ENCODE measurements at regions not wholly inside any gene's neighbourhood (a gene's known extent, or its start where the extent isn't known, plus 50 kb on each side); places are given as distances from the start of the nearest gene placed in this dataset.

DNA sequence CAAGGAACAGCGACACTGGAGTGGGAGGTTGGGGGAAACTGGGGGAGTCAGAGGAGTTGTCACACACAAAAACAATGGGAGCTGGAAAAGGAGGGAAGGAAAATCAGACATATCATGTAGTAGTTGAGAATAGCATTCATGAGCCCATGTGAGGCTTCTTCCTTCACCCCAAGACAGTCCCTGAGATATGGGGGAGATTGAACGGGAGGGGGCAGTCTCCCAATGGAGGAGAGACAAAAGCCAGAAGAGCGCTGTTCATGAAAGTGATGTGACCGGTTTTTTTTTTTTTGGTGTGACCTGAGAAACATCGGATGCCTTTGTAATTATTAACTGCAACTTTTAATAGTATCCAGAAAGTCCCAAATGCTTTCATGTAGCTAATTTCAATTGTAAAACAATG is 631.8 kb upstream of the KLF12 start:
- Histone ChIP-seq H3K36me3 (no peaks in the 10 kb centered on the region), H3K4me3 (no peak overlapping the region), H3K4me1 (ENCODE audit: insufficient read depth) (peaks cover 4% of the 10 kb centered on the region), H3K27ac (no peak overlapping the region), H3K9me3 (no peaks in the 10 kb centered on the region), H3K27me3 (no peaks in the 10 kb centered on the region)
- no peak for TF ChIP-seq POLR2A (IDR thresholded peaks at IDR 0.05)
- TF ChIP-seq EP300 (IDR thresholded peaks at IDR 0.05): no peak
- TF ChIP-seq, protein P1, sequence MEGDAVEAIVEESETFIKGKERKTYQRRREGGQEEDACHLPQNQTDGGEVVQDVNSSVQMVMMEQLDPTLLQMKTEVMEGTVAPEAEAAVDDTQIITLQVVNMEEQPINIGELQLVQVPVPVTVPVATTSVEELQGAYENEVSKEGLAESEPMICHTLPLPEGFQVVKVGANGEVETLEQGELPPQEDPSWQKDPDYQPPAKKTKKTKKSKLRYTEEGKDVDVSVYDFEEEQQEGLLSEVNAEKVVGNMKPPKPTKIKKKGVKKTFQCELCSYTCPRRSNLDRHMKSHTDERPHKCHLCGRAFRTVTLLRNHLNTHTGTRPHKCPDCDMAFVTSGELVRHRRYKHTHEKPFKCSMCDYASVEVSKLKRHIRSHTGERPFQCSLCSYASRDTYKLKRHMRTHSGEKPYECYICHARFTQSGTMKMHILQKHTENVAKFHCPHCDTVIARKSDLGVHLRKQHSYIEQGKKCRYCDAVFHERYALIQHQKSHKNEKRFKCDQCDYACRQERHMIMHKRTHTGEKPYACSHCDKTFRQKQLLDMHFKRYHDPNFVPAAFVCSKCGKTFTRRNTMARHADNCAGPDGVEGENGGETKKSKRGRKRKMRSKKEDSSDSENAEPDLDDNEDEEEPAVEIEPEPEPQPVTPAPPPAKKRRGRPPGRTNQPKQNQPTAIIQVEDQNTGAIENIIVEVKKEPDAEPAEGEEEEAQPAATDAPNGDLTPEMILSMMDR (IDR thresholded peaks at IDR 0.05): no peak
- intact Hi-C loops (cut with DNase I): no loop called here
- DNase-seq: no peak
- 74 to 86% (median 84%) methylated on average over 5 of the region's 5 CpGs for WGBS, 3 donors

DNA sequence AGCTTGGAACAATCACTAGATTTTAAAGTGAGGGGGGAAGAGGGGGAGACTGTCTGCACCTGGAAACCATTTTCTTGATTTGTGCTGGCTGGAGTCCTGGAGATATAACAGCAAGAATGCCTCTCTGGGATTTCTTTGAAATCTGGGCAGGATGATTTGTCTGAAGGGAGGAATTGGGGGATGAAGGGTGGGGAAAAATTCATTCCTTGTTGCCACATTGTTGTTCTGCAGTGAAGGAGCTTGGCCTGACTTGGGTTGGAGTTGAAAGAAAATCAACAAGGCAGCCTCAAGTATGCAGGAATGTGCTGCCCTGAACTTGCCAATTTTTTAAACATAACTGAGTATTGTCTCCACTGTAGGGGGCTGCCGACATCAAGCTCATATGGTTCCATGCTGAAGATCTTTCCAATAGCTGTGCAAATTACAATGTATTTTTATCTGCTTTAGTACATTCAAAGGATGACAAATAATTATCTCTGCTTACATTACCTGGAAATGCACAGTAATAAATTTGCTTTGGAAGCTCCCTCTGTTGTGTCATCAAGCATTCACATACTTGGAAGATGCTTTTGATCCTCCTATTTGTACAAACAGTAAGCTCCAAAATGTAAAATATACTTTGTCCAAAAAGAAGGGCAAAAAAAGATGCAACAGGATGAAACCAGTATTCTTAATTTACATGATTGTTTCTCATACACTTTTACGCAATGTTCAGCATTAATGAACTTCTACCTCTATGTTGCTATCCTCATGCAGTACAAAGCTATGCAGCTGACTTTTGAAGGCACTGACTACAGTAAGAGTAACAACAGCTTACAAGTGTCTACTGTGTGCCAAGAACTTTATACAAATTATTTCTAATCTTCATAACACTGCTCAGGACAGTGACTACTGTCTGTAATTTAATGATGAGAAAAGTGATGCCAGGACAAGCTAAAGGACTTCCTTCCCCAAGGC is 627.9 kb upstream of the KLF12 start:
- H3K4me1 ChIP-seq (ENCODE audit: insufficient read depth): peaks cover 4% of the 10 kb centered on the region
- no peak for DNase-seq

DNA sequence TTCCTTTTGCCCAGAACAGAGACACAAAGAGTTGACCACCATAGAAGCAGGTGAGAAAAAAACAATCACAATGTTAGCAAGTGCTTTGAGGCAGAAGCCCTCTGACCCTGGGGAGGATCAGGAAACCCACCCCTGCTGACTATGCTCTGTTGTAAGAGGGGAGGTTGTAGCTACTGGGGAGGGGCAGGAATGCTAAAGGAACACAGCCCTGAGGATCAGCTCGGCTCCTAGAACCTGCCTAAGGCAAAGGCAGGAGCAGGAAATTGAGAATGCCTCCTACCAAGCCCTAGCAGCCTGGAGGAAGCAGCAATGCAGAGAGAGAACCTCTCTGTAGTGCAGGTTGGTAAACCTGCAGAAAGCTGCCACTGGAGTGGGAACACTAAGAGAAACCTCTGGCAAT is 624.0 kb upstream of the KLF12 start:
- Histone ChIP-seq H3K36me3 (no peaks in the 10 kb centered on the region), H3K9me3 (no peaks in the 10 kb centered on the region), H3K4me1 (ENCODE audit: insufficient read depth) (peaks cover 4% of the 10 kb centered on the region), H3K27ac (no peak overlapping the region), H3K4me3 (no peak overlapping the region), H3K27me3 (no peaks in the 10 kb centered on the region)
- DNase-seq: no peak
- TF ChIP-seq, protein P1 (IDR thresholded peaks at IDR 0.05): no peak
- TF ChIP-seq EP300 (IDR thresholded peaks at IDR 0.05) (no peak), POLR2A (IDR thresholded peaks at IDR 0.05) (no peak)
- 88 to 95% (median 95%) methylated on average over 1 of the region's 1 CpG for WGBS, 3 donors
- intact Hi-C loops (cut with DNase I): no loop called here

More for the DNA sequence above, 627.9 kb upstream of the KLF12 start:
- H3K9me3 ChIP-seq: no peaks in the 10 kb centered on the region
- 21 to 43% (median 26%) methylated on average over 2 of the region's 2 CpGs for WGBS, 3 donors
- no peak overlapping the region for H3K4me3 ChIP-seq
- H3K27ac ChIP-seq: no peak overlapping the region
- intact Hi-C loops (cut with DNase I): no loop called here
- H3K36me3 ChIP-seq: no peaks in the 10 kb centered on the region
- H3K27me3 ChIP-seq: no peaks in the 10 kb centered on the region
- TF ChIP-seq EP300 (IDR thresholded peaks at IDR 0.05) (no peak), POLR2A (IDR thresholded peaks at IDR 0.05) (no peak)
- TF ChIP-seq, protein P1 (IDR thresholded peaks at IDR 0.05): no peak

GRCh38 chr13:74755065-74755464 is 620.9 kb upstream of the KLF12 start:
- TF ChIP-seq, protein P1 (IDR thresholded peaks at IDR 0.05): no peak
- no peak for TF ChIP-seq EP300 (IDR thresholded peaks at IDR 0.05)
- Histone ChIP-seq H3K36me3 (no peaks in the 10 kb centered on the region), H3K4me3 (no peak overlapping the region), H3K27ac (no peak overlapping the region), H3K27me3 (no peaks in the 10 kb centered on the region), H3K4me1 (ENCODE audit: insufficient read depth) (no peaks in the 10 kb centered on the region), H3K9me3 (no peaks in the 10 kb centered on the region)
- DNase-seq: no peak
- intact Hi-C loops (cut with DNase I): no loop called here
- 85 to 96% (median 90%) methylated on average over 2 of the region's 2 CpGs for WGBS, 3 donors

Data from ovary (tissue), 7 donors.